Stimulated activated naive CD4-positive, alpha-beta T cell treated with Interleukin-2 at 50 U/mL for 16 hours (primary cell): ENCODE measurements at regions not wholly inside any gene's neighbourhood (a gene's known extent, or its start where the extent isn't known, plus 50 kb on each side); places are given as distances from the start of the nearest gene placed in this dataset.

Experiments
- DNase-seq: peaks from one replicate; lab custom pipeline; 2025; lab: John Stamatoyannopoulos, UW

- DNase-seq = peak; percentile 16
Measured at GRCh38 chr6:90463359-90463758, 123.5 kb downstream of the MAP3K7 start.

GRCh38 chr6:90462102-90462501, 124.8 kb downstream of the MAP3K7 start:
- DNase-seq = no peak

GRCh38 chr6:90461383-90461782, 125.5 kb downstream of the MAP3K7 start:
- no peak for DNase-seq

- peak; percentile 6 for DNase-seq
Measured at GRCh38 chr6:90460051-90460450, 126.8 kb downstream of the MAP3K7 start.

- DNase-seq = no peak
Measured at GRCh38 chr6:90459225-90459758, 127.6 kb downstream of the MAP3K7 start.

- DNase-seq = peak; percentile 89
Measured at GRCh38 chr6:90458353-90459224, 128.3 kb downstream of the MAP3K7 start.

- DNase-seq = no peak
Measured at GRCh38 chr6:90457867-90458259, 129.0 kb downstream of the MAP3K7 start.

- peak; percentile 30 for DNase-seq
Measured at GRCh38 chr6:90456997-90457866, 129.6 kb downstream of the MAP3K7 start.

- no peak for DNase-seq
Measured at GRCh38 chr6:90456001-90456400, 130.9 kb downstream of the MAP3K7 start.

- DNase-seq = no peak
Measured at GRCh38 chr6:90454836-90455427, 131.9 kb downstream of the MAP3K7 start.

- DNase-seq = no peak
Measured at GRCh38 chr6:90450268-90450953, 136.5 kb downstream of the MAP3K7 start.

GRCh38 chr6:90449311-90449710, 137.6 kb downstream of the MAP3K7 start:
- DNase-seq = no peak

- DNase-seq = no peak
Measured at GRCh38 chr6:90448836-90449235, 138.0 kb downstream of the MAP3K7 start.

- no peak for DNase-seq
Measured at GRCh38 chr6:90446164-90446563, 140.7 kb downstream of the MAP3K7 start.

GRCh38 chr6:90445533-90446108, 141.3 kb downstream of the MAP3K7 start:
- DNase-seq = peak; percentile 7

- DNase-seq = no peak
Measured at GRCh38 chr6:90444160-90444714, 142.6 kb downstream of the MAP3K7 start.

GRCh38 chr6:90442366-90442765, 144.5 kb downstream of the MAP3K7 start:
- DNase-seq = no peak

- DNase-seq = no peak
Measured at GRCh38 chr6:90440586-90441283, 144.1 kb upstream of the BACH2 start.

GRCh38 chr6:90439586-90439985, 142.9 kb upstream of the BACH2 start:
- no peak for DNase-seq

- no peak for DNase-seq
Measured at GRCh38 chr6:90436403-90436802, 139.8 kb upstream of the BACH2 start.
